ENCODE measurements at regions not wholly inside any gene's neighbourhood (a gene's known extent, or its start where the extent isn't known, plus 50 kb on each side); places are given as distances from the start of the nearest gene placed in this dataset.

DNA sequence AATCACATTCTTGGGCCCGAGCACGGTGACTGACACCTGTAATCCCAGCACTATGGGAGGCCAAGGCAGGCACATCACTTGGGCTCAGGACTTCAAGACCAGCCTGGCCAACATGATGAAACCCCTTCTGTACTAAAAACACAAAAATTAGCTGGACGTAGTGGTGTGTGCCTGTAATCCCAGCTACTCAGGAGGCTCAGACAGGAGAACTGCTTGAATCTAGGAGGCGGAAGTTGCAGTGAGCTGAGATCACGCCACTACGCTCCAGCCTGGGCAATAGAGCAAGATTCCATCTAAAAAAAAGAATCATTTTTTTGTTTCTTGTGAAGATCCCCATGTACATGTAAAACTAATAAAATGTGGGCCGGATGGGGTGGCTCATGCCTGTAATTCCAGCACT lies 53.1 kb upstream of the ATF7IP2 start:
- Histone ChIP-seq H3K36me3 (replicated peaks in 1 of 2) (no peaks in the 10 kb centered on the region), H3K27me3 (no peaks in the 10 kb centered on the region), H3K4me3 (no peak overlapping the region), H3K27ac (peak overlapping the region in 2 of 5 donors; percentile 32 to 69), H3K9me3 (replicated peaks in 1 of 3) (no peaks in the 10 kb centered on the region), H3K4me1 (replicated peaks in 1 of 2) (peaks cover 9 to 15% of the 10 kb centered on the region in 2 donors)
- intact Hi-C loops (cut with DNase I): no loop called here
- TF ChIP-seq, protein P1, sequence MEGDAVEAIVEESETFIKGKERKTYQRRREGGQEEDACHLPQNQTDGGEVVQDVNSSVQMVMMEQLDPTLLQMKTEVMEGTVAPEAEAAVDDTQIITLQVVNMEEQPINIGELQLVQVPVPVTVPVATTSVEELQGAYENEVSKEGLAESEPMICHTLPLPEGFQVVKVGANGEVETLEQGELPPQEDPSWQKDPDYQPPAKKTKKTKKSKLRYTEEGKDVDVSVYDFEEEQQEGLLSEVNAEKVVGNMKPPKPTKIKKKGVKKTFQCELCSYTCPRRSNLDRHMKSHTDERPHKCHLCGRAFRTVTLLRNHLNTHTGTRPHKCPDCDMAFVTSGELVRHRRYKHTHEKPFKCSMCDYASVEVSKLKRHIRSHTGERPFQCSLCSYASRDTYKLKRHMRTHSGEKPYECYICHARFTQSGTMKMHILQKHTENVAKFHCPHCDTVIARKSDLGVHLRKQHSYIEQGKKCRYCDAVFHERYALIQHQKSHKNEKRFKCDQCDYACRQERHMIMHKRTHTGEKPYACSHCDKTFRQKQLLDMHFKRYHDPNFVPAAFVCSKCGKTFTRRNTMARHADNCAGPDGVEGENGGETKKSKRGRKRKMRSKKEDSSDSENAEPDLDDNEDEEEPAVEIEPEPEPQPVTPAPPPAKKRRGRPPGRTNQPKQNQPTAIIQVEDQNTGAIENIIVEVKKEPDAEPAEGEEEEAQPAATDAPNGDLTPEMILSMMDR (IDR thresholded peaks at IDR 0.05): no peak
- no peak for TF ChIP-seq POLR2A (IDR thresholded peaks at IDR 0.05)
- 91 to 98% (median 96%) methylated on average over 7 of the region's 7 CpGs for WGBS, 4 donors
- DNase-seq: no peak

DNA sequence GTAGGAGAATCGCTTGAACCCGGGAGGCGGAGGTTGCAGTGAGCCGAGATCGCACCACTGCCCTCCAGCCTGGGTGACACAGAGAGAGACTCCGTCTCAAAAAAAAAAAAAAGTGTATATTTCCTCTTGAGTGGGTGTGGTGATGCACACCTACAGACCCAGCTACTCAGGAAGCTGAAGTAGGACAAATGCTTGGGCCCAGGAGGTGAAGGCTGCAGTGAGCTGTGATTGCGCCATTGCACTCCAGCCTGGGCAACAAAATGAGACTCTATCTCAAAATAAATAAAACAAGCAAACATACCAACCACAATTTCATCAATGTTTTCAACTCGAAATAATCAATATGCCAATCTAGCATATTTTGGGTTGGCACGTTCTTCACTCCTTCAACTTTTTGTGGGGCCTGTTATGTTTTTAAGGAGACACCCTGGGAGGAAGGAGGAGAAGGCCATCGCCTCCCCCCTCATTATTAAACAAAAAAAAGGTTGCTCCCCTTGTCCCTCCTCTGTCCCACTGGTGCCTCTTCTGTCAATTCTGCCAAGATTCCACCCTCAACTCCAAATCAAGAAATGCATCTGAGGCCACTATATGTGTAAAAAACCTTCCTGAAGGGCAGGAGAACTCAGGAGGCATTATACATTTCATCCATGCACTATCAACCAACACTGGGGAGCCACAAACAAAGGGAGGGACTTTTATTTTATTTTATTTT lies 52.4 kb upstream of the ATF7IP2 start:
- H3K4me1 ChIP-seq (replicated peaks in 1 of 2): peaks cover 9 to 15% of the 10 kb centered on the region in 2 donors
- H3K9me3 ChIP-seq (replicated peaks in 1 of 3): no peaks in the 10 kb centered on the region
- no peak overlapping the region for H3K27ac ChIP-seq
- TF ChIP-seq, protein P1 (IDR thresholded peaks at IDR 0.05): no peak
- TF ChIP-seq POLR2A (IDR thresholded peaks at IDR 0.05): no peak
- no peaks in the 10 kb centered on the region for H3K27me3 ChIP-seq
- DNase-seq: no peak
- intact Hi-C loops (cut with DNase I): no loop called here
- H3K36me3 ChIP-seq (replicated peaks in 1 of 2): no peaks in the 10 kb centered on the region
- no peak overlapping the region for H3K4me3 ChIP-seq
- WGBS, 4 donors: 91 to 99% (median 97%) methylated on average over 10 of the region's 10 CpGs

DNA sequence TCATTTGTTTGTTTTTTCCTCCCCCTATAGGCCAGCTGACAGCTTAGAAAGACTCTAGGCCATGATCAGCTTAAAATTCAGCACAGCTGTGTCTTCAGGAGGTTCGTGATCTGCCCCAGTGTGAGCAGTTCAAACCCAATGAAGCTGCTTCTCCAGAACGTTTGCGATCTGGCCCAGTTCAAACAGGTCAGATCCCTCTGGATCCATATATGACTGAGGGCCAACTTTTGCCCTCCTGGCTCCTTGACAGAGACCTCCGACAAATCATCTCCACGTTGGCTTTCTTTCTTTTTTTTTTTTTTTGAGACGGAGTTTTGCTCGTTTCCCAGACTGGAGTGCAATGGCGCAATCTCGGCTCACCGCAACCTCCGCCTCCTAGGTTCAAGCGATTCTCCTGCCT lies 50.2 kb upstream of the ATF7IP2 start:
- intact Hi-C loops (cut with DNase I): no loop called here
- Histone ChIP-seq H3K4me1 (replicated peaks in 1 of 2) (peaks cover 9 to 18% of the 10 kb centered on the region in 2 donors), H3K27me3 (no peaks in the 10 kb centered on the region), H3K36me3 (replicated peaks in 1 of 2) (no peaks in the 10 kb centered on the region), H3K9me3 (replicated peaks in 1 of 3) (peaks cover 0 to 7% (median 0%) of the 10 kb centered on the region in 3 donors), H3K27ac (no peak overlapping the region), H3K4me3 (no peak overlapping the region)
- DNase-seq: no peak
- 85 to 90% (median 86%) methylated on average over 12 of the region's 12 CpGs for WGBS, 4 donors
- no peak for TF ChIP-seq POLR2A (IDR thresholded peaks at IDR 0.05)
- TF ChIP-seq, protein P1 (IDR thresholded peaks at IDR 0.05): no peak
